ENCODE measurements at regions not wholly inside any gene's neighbourhood (a gene's known extent, or its start where the extent isn't known, plus 50 kb on each side); places are given as distances from the start of the nearest gene placed in this dataset.

DNA sequence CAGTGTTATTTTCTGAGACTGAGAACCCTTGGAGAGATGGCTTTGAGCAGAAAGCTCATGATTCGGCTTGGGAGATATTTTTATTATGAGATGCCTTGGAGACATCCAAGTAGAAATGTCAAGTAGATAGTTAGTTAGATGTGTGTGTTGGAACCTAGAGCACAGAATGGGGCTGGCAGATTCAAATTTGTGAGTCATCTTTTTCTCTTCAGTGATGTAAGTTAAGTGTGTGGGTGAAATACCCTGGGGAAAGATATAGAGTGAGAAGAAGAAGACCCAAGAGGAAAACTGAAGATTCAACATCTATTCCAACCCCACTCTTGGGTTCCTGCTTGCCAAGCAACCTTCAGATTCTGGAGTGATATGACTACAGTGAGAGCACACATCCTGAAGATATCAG, 580.8 kb upstream of the AMOT start:
- Mint-ChIP-seq H3K4me3 (no peak overlapping the region), H3K27ac (no peak overlapping the region), H3K4me1 (peaks cover 6% of the 10 kb centered on the region), H3K9me3 (no peaks in the 10 kb centered on the region; the same call in 2 of the 3 replicates), H3K27me3 (ENCODE audit: insufficient read depth, low read depth, poor library complexity) (no peaks in the 10 kb centered on the region), H3K36me3 (ENCODE audit: low read depth) (no peaks in the 10 kb centered on the region; the same call in 2 of the 3 replicates)
- H3K79me2 ChIP-seq (replicated peaks; ENCODE audit: insufficient read depth) = no peaks in the 10 kb centered on the region
- no peaks in the 10 kb centered on the region for H3K27me3 ChIP-seq (ENCODE audit: insufficient read depth)
- no peaks in the 10 kb centered on the region; the same call in 1 of the 2 replicates for H3K36me3 ChIP-seq (ENCODE audit: insufficient read depth)
- no peaks in the 10 kb centered on the region for H3F3A ChIP-seq (replicated peaks; ENCODE audit: low read depth)
- DNase-seq (ENCODE audit: low spot score) = no peak
- no peak for TF ChIP-seq NANOG (IDR thresholded peaks at IDR 0.05; ENCODE audit: borderline replicate concordance)
- TF ChIP-seq CREB1 (CRISPR knock-in tag; IDR thresholded peaks at IDR 0.05; ENCODE audit: low read depth) = no peak
- TF ChIP-seq, protein P1, sequence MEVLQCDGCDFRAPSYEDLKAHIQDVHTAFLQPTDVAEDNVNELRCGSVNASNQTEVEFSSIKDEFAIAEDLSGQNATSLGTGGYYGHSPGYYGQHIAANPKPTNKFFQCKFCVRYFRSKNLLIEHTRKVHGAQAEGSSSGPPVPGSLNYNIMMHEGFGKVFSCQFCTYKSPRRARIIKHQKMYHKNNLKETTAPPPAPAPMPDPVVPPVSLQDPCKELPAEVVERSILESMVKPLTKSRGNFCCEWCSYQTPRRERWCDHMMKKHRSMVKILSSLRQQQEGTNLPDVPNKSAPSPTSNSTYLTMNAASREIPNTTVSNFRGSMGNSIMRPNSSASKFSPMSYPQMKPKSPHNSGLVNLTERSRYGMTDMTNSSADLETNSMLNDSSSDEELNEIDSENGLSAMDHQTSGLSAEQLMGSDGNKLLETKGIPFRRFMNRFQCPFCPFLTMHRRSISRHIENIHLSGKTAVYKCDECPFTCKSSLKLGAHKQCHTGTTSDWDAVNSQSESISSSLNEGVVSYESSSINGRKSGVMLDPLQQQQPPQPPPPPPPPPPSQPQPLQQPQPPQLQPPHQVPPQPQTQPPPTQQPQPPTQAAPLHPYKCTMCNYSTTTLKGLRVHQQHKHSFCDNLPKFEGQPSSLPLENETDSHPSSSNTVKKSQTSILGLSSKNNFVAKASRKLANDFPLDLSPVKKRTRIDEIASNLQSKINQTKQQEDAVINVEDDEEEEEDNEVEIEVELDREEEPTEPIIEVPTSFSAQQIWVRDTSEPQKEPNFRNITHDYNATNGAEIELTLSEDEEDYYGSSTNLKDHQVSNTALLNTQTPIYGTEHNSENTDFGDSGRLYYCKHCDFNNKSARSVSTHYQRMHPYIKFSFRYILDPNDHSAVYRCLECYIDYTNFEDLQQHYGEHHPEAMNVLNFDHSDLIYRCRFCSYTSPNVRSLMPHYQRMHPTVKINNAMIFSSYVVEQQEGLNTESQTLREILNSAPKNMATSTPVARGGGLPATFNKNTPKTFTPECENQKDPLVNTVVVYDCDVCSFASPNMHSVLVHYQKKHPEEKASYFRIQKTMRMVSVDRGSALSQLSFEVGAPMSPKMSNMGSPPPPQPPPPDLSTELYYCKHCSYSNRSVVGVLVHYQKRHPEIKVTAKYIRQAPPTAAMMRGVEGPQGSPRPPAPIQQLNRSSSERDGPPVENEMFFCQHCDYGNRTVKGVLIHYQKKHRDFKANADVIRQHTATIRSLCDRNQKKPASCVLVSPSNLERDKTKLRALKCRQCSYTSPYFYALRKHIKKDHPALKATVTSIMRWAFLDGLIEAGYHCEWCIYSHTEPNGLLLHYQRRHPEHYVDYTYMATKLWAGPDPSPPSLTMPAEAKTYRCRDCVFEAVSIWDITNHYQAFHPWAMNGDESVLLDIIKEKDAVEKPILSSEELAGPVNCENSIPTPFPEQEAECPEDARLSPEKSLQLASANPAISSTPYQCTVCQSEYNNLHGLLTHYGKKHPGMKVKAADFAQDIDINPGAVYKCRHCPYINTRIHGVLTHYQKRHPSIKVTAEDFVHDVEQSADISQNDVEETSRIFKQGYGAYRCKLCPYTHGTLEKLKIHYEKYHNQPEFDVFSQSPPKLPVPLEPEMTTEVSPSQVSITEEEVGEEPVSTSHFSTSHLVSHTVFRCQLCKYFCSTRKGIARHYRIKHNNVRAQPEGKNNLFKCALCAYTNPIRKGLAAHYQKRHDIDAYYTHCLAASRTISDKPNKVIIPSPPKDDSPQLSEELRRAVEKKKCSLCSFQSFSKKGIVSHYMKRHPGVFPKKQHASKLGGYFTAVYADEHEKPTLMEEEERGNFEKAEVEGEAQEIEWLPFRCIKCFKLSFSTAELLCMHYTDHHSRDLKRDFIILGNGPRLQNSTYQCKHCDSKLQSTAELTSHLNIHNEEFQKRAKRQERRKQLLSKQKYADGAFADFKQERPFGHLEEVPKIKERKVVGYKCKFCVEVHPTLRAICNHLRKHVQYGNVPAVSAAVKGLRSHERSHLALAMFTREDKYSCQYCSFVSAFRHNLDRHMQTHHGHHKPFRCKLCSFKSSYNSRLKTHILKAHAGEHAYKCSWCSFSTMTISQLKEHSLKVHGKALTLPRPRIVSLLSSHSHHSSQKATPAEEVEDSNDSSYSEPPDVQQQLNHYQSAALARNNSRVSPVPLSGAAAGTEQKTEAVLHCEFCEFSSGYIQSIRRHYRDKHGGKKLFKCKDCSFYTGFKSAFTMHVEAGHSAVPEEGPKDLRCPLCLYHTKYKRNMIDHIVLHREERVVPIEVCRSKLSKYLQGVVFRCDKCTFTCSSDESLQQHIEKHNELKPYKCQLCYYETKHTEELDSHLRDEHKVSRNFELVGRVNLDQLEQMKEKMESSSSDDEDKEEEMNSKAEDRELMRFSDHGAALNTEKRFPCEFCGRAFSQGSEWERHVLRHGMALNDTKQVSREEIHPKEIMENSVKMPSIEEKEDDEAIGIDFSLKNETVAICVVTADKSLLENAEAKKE (CRISPR knock-in tag; IDR thresholded peaks at IDR 0.05) = no peak
- no peak for TF ChIP-seq ZNF331 (CRISPR knock-in tag; IDR thresholded peaks at IDR 0.05; ENCODE audit: low read depth)
- TF ChIP-seq, protein P2, sequence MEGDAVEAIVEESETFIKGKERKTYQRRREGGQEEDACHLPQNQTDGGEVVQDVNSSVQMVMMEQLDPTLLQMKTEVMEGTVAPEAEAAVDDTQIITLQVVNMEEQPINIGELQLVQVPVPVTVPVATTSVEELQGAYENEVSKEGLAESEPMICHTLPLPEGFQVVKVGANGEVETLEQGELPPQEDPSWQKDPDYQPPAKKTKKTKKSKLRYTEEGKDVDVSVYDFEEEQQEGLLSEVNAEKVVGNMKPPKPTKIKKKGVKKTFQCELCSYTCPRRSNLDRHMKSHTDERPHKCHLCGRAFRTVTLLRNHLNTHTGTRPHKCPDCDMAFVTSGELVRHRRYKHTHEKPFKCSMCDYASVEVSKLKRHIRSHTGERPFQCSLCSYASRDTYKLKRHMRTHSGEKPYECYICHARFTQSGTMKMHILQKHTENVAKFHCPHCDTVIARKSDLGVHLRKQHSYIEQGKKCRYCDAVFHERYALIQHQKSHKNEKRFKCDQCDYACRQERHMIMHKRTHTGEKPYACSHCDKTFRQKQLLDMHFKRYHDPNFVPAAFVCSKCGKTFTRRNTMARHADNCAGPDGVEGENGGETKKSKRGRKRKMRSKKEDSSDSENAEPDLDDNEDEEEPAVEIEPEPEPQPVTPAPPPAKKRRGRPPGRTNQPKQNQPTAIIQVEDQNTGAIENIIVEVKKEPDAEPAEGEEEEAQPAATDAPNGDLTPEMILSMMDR (conservative IDR thresholded peaks at IDR 0.05; ENCODE audit: low read depth in 2 of 2) = no peak
- no peak overlapping the region for H3K4me2 ChIP-seq
- H3K9me2 ChIP-seq (ENCODE audit: insufficient read depth) = no peaks in the 10 kb centered on the region
- ATAC-seq = no peak
- H4K20me1 ChIP-seq (replicated peaks; ENCODE audit: insufficient read depth) = no peaks in the 10 kb centered on the region
- H3K27ac ChIP-seq (ENCODE audit: low read depth) = no peak overlapping the region
- peaks cover 9% of the 10 kb centered on the region for H3K4me1 ChIP-seq (ENCODE audit: insufficient read depth)
- no peak overlapping the region for H2AFZ ChIP-seq
- no peak overlapping the region for H3K4me3 ChIP-seq

All from GM23338 (cell line).